ENCODE measurements at regions not wholly inside any gene's neighbourhood (a gene's known extent, or its start where the extent isn't known, plus 50 kb on each side); places are given as distances from the start of the nearest gene placed in this dataset.

- no peak overlapping the region for H2BK15ac ChIP-seq (ENCODE audit: low read depth, low read length)
- H2BK5ac ChIP-seq (ENCODE audit: low read depth, low read length, poor library complexity, severe bottlenecking): no peak overlapping the region
- intact Hi-C loops (cut with micrococcal nuclease): no loop called here
- no peaks in the 10 kb centered on the region for H3K79me1 ChIP-seq (ENCODE audit: low read depth in 1 of 2, low read length in 2 of 2)
- H3K56ac ChIP-seq (ENCODE audit: extremely low read depth, insufficient read depth, low read length): no peak overlapping the region
- H3K4me2 ChIP-seq (ENCODE audit: low read depth, low read length): no peak overlapping the region
- H3K4me3 ChIP-seq (ENCODE audit: insufficient read depth, low read depth, low read length): no peak overlapping the region
- H2AK5ac ChIP-seq (ENCODE audit: low read depth, low read length): no peak overlapping the region
- H3K4ac ChIP-seq (ENCODE audit: low read depth, low read length): no peak overlapping the region
- no peak overlapping the region for H2BK120ac ChIP-seq (ENCODE audit: low read depth, low read length)
- no peak overlapping the region for H3K27ac ChIP-seq (ENCODE audit: insufficient read depth, low read length)
- ChIA-PET CTCF (no interaction called here), POLR2A (ENCODE audit: unreplicated experiment) (no interaction called here)
- dilution Hi-C loops (cut with HindIII; ENCODE audit: low sequenced_read_pairs, unreplicated experiment): no loop called here
- ATAC-seq (ENCODE audit: low read depth) (0 out of 2 replicates have a peak, but pooled peaks have one; percentile 21), DNase-seq (peak; percentile 12)
- BruUV-seq (replicated peaks): no TSS peak
- H3K9ac ChIP-seq (ENCODE audit: low read depth, low read length): no peak overlapping the region
- H4K20me1 ChIP-seq (ENCODE audit: insufficient read depth, low read length): no peaks in the 10 kb centered on the region
- TF ChIP-seq MAZ (IDR thresholded peaks at IDR 0.05; ENCODE audit: borderline replicate concordance, low read depth, low read length): no peak
- H2AK9ac ChIP-seq (replicated peaks; ENCODE audit: low read depth, low read length, poor library complexity): no peak overlapping the region
- H3K27me3 ChIP-seq (ENCODE audit: control insufficient read depth, insufficient read depth, low read length): peaks cover 6% of the 10 kb centered on the region
- no CpG with 5 or more reads among the region's 7 CpGs for WGBS, 2 experiments (ENCODE audit: extremely low coverage in 2 of 2, insufficient read length in 1 of 2)
- no peak overlapping the region for H3K14ac ChIP-seq (replicated peaks; ENCODE audit: low read depth, low read length)
- no peaks in the 10 kb centered on the region for H3K36me3 ChIP-seq (ENCODE audit: control insufficient read depth, insufficient read depth, low read length)
- H3K9me1 ChIP-seq (ENCODE audit: insufficient read depth, low read length): no peaks in the 10 kb centered on the region
- no peak overlapping the region for H3K23ac ChIP-seq (ENCODE audit: low read depth, low read length)
- no peak overlapping the region for H4K8ac ChIP-seq (ENCODE audit: low read depth in 2 of 2, low read length in 2 of 2)
- in situ Hi-C loops (cut with MboI; ENCODE audit: low sequenced_read_pairs): no loop called here
- no peak overlapping the region for H3K18ac ChIP-seq (ENCODE audit: low read depth, low read length)
- H4K5ac ChIP-seq (ENCODE audit: low read depth, low read length): no peak overlapping the region
- H4K91ac ChIP-seq (ENCODE audit: insufficient read depth, low read depth, low read length): no peak overlapping the region
- H2AFZ ChIP-seq (replicated peaks; ENCODE audit: low read length, poor library complexity): no peak overlapping the region
- no peak overlapping the region for H2BK20ac ChIP-seq (ENCODE audit: low read depth, low read length)
- no peaks in the 10 kb centered on the region for H3K4me1 ChIP-seq (ENCODE audit: control insufficient read depth, insufficient read depth, low read length)
- H3K9me3 ChIP-seq (ENCODE audit: control insufficient read depth, insufficient read depth, low read length): no peaks in the 10 kb centered on the region
These were observed 152.3 kb upstream of the NEDD9 start for GRCh38 chr6:11384531-11385309.
